Head of caudate nucleus (tissue), 42 donors: ENCODE measurements at regions not wholly inside any gene's neighbourhood (a gene's known extent, or its start where the extent isn't known, plus 50 kb on each side); places are given as distances from the start of the nearest gene placed in this dataset.
"Not testable (repeated sequence)": the region's sequence is repeated elsewhere in the genome, so short reads cannot be mapped to it uniquely, and the experiment has no call there.

Source experiments
- DNase-seq, 42 donors: peaks; one replicate each; pipeline versions ENCODE4 v3.0.0 to v3.0.0-alpha.2; 2020 to 2021; ENCODE audit warnings: mixed read lengths in 7 of 42
- intact Hi-C: fragments of 100-400 bp; cut with DNase I; formaldehyde crosslinking; loops from one replicate; pipeline ENCODE4 v1.15.0; 2022

- intact Hi-C loops: no loop called here
- DNase-seq: no peak
These were observed 146.8 kb upstream of the KITLG start for GRCh38 chr12:88726806-88727720.

GRCh38 chr12:88725592-88726143, 145.4 kb upstream of the KITLG start:
- intact Hi-C loops: no loop called here
- DNase-seq: no peak

GRCh38 chr12:88723219-88723618, 142.9 kb upstream of the KITLG start:
- intact Hi-C loops: no loop called here
- DNase-seq: no peak

GRCh38 chr12:88720785-88721650, 140.7 kb upstream of the KITLG start:
- intact Hi-C loops: no loop called here
- DNase-seq: no peak

GRCh38 chr12:88720231-88720630, 140.0 kb upstream of the KITLG start:
- intact Hi-C loops: no loop called here
- DNase-seq: no peak

GRCh38 chr12:88717188-88717587, 136.9 kb upstream of the KITLG start:
- intact Hi-C loops: no loop called here
- no peak for DNase-seq

- intact Hi-C loops: no loop called here
- DNase-seq: peak in 2 of 42 donors; percentile 4 to 10
These were observed 136.0 kb upstream of the KITLG start for GRCh38 chr12:88716240-88716639.

GRCh38 chr12:88715673-88716072, 135.4 kb upstream of the KITLG start:
- no peak for DNase-seq
- intact Hi-C loops: no loop called here

- intact Hi-C loops, DNase-seq: not testable (repeated sequence)
These were observed 134.1 kb upstream of the KITLG start for GRCh38 chr12:88714263-88714882.

- intact Hi-C loops: no loop called here
- no peak for DNase-seq
These were observed 127.5 kb upstream of the KITLG start for GRCh38 chr12:88707800-88708199.

GRCh38 chr12:88706286-88706685, 126.0 kb upstream of the KITLG start:
- intact Hi-C loops: no loop called here
- DNase-seq: no peak

GRCh38 chr12:88703790-88704189, 123.5 kb upstream of the KITLG start:
- intact Hi-C loops: no loop called here
- no peak for DNase-seq

GRCh38 chr12:88698471-88698870, 118.2 kb upstream of the KITLG start:
- DNase-seq: no peak
- intact Hi-C loops: no loop called here

GRCh38 chr12:88693837-88694445, 113.7 kb upstream of the KITLG start:
- no peak for DNase-seq
- intact Hi-C loops: no loop called here

GRCh38 chr12:88691811-88692210, 111.5 kb upstream of the KITLG start:
- intact Hi-C loops: no loop called here

GRCh38 chr12:88684610-88685009, 104.3 kb upstream of the KITLG start:
- intact Hi-C loops: no loop called here
- no peak for DNase-seq

More at GRCh38 chr12:88691811-88692210, 111.5 kb upstream of the KITLG start:
- DNase-seq: no peak

- DNase-seq: no peak
- intact Hi-C loops: no loop called here
These were observed 103.9 kb upstream of the KITLG start for GRCh38 chr12:88684170-88684569.

GRCh38 chr12:88683628-88684027, 103.4 kb upstream of the KITLG start:
- intact Hi-C loops: no loop called here
- no peak for DNase-seq

GRCh38 chr12:88681271-88681670, 101.0 kb upstream of the KITLG start:
- DNase-seq: no peak
- intact Hi-C loops: no loop called here
